OCI-LY1 (cell line): ENCODE measurements at regions not wholly inside any gene's neighbourhood (a gene's known extent, or its start where the extent isn't known, plus 50 kb on each side); places are given as distances from the start of the nearest gene placed in this dataset.

Source experiments
- H2AFZ ChIP-seq: fragments of 200-600 bp; sonication (generic), shearing (Covaris generic); 2 replicates; pipeline ENCODE4 v1.6.0; 2014; ENCODE audit warnings: antibody characterized with exemption, mild to moderate bottlenecking, low read length
- H3F3A ChIP-seq: fragments of 200-600 bp; sonication (generic), shearing (Covaris generic); 2 replicates; pipeline ENCODE4 v1.6.0; 2014; ENCODE audit warnings: mild to moderate bottlenecking, antibody characterized with exemption, low read length, moderate library complexity; ENCODE audit not compliant: insufficient read depth
- H3K27ac ChIP-seq: fragments of 200-600 bp; sonication (generic); 2 replicates; pipeline ENCODE4 v1.5.1; 2014; ENCODE audit warnings: low read length, mixed run types, mild to moderate bottlenecking, low read depth; ENCODE audit not compliant: poor library complexity, severe bottlenecking
- H3K27me3 ChIP-seq: fragments of 200-600 bp; sonication (generic); 2 replicates; pipeline ENCODE4 v1.6.0; 2014; ENCODE audit warnings: antibody characterized with exemption, mild to moderate bottlenecking, low read length, moderate library complexity; ENCODE audit not compliant: insufficient read depth
- H3K36me3 ChIP-seq: fragments of 200-600 bp; sonication (generic); 2 replicates; pipeline ENCODE4 v1.6.1; 2014; ENCODE audit warnings: mild to moderate bottlenecking, antibody characterized with exemption, low read length, moderate library complexity, mixed read lengths; ENCODE audit not compliant: insufficient read depth
- H3K4me1 ChIP-seq: fragments of 200-600 bp; sonication (generic); 2 replicates; pipeline ENCODE4 v1.5.1; 2014; ENCODE audit warnings: mild to moderate bottlenecking, low read length, moderate library complexity; ENCODE audit not compliant: insufficient read depth, severe bottlenecking
- H3K4me2 ChIP-seq: fragments of 200-600 bp; sonication (generic), shearing (Covaris generic); 2 replicates; pipeline ENCODE4 v1.6.1; 2014; ENCODE audit warnings: low read length
- H3K4me3 ChIP-seq: fragments of 200-600 bp; sonication (generic); 2 replicates; pipeline ENCODE4 v1.5.1; 2014; ENCODE audit warnings: low read length, low read depth, mild to moderate bottlenecking, mixed read lengths; ENCODE audit not compliant: poor library complexity, severe bottlenecking
- H3K79me2 ChIP-seq: fragments of 200-600 bp; shearing (Covaris generic); 2 replicates; pipeline ENCODE4 v1.6.1; 2016; ENCODE audit warnings: mixed run types, low read length, mixed read lengths; ENCODE audit not compliant: insufficient read depth
- H3K9ac ChIP-seq: fragments of 200-600 bp; sonication (generic), shearing (Covaris generic); 2 replicates; pipeline ENCODE4 v1.6.1; 2014; ENCODE audit warnings: mild to moderate bottlenecking, low read length, mixed read lengths
- H3K9me2 ChIP-seq: fragments of 200-600 bp; sonication (generic), shearing (Covaris generic); 2 replicates; pipeline ENCODE4 v1.6.1; 2014; ENCODE audit warnings: low read depth, mild to moderate bottlenecking, low read length, mixed read lengths
- H3K9me3 ChIP-seq: fragments of 200-600 bp; shearing (Covaris generic); 2 replicates; pipeline ENCODE4 v1.6.1; 2014; ENCODE audit warnings: low read length, mixed read lengths
- H4K20me1 ChIP-seq: fragments of 200-600 bp; sonication (generic), shearing (Covaris generic); 2 replicates; pipeline ENCODE4 v1.6.0; 2016; ENCODE audit warnings: mild to moderate bottlenecking, low read length; ENCODE audit not compliant: insufficient read depth
- CTCF ChIP-seq: fragments of 200-600 bp; sonication (generic), shearing (Covaris generic); IDR thresholded peaks from 2 replicates; pipeline ENCODE4 v1.5.1; 2017; ENCODE audit warnings: mild to moderate bottlenecking, antibody characterized with exemption, low read length, moderate library complexity, mixed read lengths
- EZH2 ChIP-seq: fragments of 200-600 bp; sonication (generic), shearing (Covaris generic); IDR thresholded peaks from 2 replicates; pipeline ENCODE4 v1.8.0; 2017; ENCODE audit warnings: borderline replicate concordance, mixed run types, mild to moderate bottlenecking, antibody characterized with exemption, low read length, moderate library complexity, mixed read lengths

- no peaks in the 10 kb centered on the region for H3K4me1 ChIP-seq
- no peak overlapping the region for H3K9ac ChIP-seq
- no peak overlapping the region for H3K4me2 ChIP-seq
- H3K27ac ChIP-seq = no peak overlapping the region
- H3K4me3 ChIP-seq = no peak overlapping the region
- no peak overlapping the region for H2AFZ ChIP-seq
- no peaks in the 10 kb centered on the region for H3F3A ChIP-seq
- no peaks in the 10 kb centered on the region; the same call in 1 of the 2 replicates for H3K36me3 ChIP-seq
- H4K20me1 ChIP-seq = no peaks in the 10 kb centered on the region
- no peaks in the 10 kb centered on the region for H3K9me3 ChIP-seq
- no peak for TF ChIP-seq EZH2
- H3K79me2 ChIP-seq = no peaks in the 10 kb centered on the region
- H3K9me2 ChIP-seq = no peaks in the 10 kb centered on the region
- H3K27me3 ChIP-seq = no peaks in the 10 kb centered on the region
Observed at GRCh38 chr9:75739884-75740611, 150.4 kb upstream of the PCSK5 start.

- H3F3A ChIP-seq = no peaks in the 10 kb centered on the region
- H3K9me2 ChIP-seq = no peaks in the 10 kb centered on the region
- H3K27me3 ChIP-seq = no peaks in the 10 kb centered on the region
- H3K79me2 ChIP-seq = no peaks in the 10 kb centered on the region
- H3K9me3 ChIP-seq = no peaks in the 10 kb centered on the region
- H3K36me3 ChIP-seq = no peaks in the 10 kb centered on the region; the same call in 1 of the 2 replicates
- H3K4me1 ChIP-seq = no peaks in the 10 kb centered on the region
- TF ChIP-seq EZH2 (no peak), CTCF (no peak)
- H3K4me3 ChIP-seq = no peak overlapping the region
- no peak overlapping the region for H2AFZ ChIP-seq
- H3K27ac ChIP-seq = no peak overlapping the region
- H3K4me2 ChIP-seq = no peak overlapping the region
- H3K9ac ChIP-seq = no peak overlapping the region
- H4K20me1 ChIP-seq = no peaks in the 10 kb centered on the region
Observed at GRCh38 chr9:75743855-75744254, 146.6 kb upstream of the PCSK5 start.

GRCh38 chr9:75754080-75754479 lies 136.4 kb upstream of the PCSK5 start:
- Histone ChIP-seq H3K4me1 (no peaks in the 10 kb centered on the region), H3K79me2 (no peaks in the 10 kb centered on the region), H3K27me3 (no peaks in the 10 kb centered on the region), H4K20me1 (no peaks in the 10 kb centered on the region), H3K36me3 (no peaks in the 10 kb centered on the region; the same call in 1 of the 2 replicates), H3K27ac (no peak overlapping the region), H3K4me2 (no peak overlapping the region), H3K4me3 (no peak overlapping the region), H3K9me2 (no peaks in the 10 kb centered on the region), H3F3A (no peaks in the 10 kb centered on the region), H3K9ac (no peak overlapping the region), H2AFZ (no peak overlapping the region), H3K9me3 (0 out of 2 replicates have a peak, but pooled peaks cover 2% of the 10 kb centered on the region)
- TF ChIP-seq CTCF = no peak
- no peak for TF ChIP-seq EZH2

GRCh38 chr9:75775166-75775565 lies 115.3 kb upstream of the PCSK5 start:
- Histone ChIP-seq H3K4me3 (no peak overlapping the region), H3F3A (no peaks in the 10 kb centered on the region), H3K79me2 (no peaks in the 10 kb centered on the region), H3K9me3 (no peaks in the 10 kb centered on the region), H3K9me2 (no peaks in the 10 kb centered on the region), H3K4me2 (no peak overlapping the region), H3K9ac (no peak overlapping the region), H2AFZ (no peak overlapping the region), H3K4me1 (no peaks in the 10 kb centered on the region), H3K36me3 (no peaks in the 10 kb centered on the region), H4K20me1 (no peaks in the 10 kb centered on the region), H3K27me3 (no peaks in the 10 kb centered on the region), H3K27ac (no peak overlapping the region)
- no peak for TF ChIP-seq CTCF
- TF ChIP-seq EZH2 = no peak
